OCI-M2 (cell line): ENCODE measurements at regions not wholly inside any gene's neighbourhood (a gene's known extent, or its start where the extent isn't known, plus 50 kb on each side); places are given as distances from the start of the nearest gene placed in this dataset.
A peak's percentile ranks its signal among the peaks of the same experiment; 100 is the strongest.

Source experiments
- DNase-seq: peaks from one replicate; lab custom pipeline; 2025; ENCODE audit not compliant: unreplicated experiment; lab: John Stamatoyannopoulos, UW

DNA sequence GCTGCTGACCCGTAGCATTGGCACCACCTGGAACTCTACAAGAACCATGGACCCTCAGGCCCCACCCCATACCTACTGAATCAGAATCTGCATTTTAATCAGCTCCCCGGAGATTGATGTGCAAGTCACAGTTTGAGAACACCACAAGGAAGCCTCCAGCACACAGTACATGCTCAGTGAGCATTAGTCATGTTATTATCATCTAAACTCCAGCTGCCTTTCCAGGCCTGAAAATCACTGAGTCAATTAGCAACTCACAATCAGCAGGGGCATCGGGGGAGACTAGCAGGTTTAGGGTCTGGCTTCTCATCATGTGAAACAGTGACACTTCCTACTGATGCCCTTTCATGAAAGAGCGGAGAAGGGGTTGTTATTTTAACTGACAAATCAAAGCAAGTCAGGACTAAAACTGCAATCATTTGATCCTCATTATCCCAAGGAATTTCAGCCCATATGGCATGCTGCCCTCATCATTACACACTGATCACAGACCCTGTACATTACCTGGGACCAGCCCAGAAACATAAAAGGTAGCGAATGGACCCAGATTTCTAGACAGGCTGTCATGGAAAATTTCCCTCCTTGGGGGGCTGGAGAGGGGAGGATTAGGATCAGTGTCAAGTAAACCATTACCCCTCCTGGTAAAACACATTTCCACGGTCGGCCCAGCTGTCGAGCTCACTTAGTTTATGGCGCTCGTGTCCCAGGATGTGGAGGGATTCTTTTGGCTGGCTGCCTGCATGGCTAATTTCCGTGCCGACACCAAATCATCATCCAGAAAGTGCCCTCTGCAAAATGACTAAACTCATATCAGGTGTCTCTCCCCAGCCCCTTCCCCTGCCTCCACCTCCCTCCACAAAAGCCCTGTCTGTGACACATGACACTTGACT, 122.8 kb downstream of the PRLHR start:
- DNase-seq = no peak

DNA sequence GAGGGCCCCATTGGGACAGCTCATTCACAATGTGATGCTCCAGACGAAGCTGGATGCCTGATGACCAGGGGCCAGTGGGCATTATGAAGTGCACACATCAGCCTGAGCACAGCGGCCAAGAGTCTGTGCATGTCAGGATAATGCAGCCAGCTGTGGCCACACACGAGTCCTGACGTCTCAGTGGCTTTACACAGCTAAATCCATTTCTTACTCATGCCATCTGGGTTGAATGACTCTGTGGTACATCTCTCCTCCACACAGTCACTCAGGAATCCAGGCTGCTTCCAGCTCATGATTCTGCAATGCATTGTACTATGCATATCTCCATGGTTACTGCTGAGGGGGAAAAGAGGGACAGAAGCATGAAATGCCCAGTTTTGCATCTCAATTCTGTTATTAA, 123.6 kb downstream of the PRLHR start:
- no peak for DNase-seq

DNA sequence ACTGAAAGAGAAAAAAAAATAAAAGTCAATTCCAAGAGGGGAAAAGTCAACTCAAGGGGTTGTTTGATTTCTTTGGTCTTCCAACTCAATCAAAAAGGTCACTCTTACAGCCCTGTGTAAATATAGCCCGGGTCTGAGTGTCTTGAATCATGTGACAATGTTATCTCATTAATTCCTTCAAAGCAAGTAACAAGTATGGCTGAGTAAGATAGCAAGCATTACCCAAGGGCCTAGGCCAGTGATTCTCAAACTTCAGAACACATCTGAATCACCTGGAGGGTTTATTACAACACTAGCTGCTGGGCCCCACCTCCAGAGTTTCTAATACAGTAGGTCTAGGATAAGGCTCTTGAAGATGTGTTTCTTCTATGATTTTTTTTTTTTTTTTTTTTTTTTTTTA, 125.0 kb downstream of the PRLHR start:
- no peak for DNase-seq

DNA sequence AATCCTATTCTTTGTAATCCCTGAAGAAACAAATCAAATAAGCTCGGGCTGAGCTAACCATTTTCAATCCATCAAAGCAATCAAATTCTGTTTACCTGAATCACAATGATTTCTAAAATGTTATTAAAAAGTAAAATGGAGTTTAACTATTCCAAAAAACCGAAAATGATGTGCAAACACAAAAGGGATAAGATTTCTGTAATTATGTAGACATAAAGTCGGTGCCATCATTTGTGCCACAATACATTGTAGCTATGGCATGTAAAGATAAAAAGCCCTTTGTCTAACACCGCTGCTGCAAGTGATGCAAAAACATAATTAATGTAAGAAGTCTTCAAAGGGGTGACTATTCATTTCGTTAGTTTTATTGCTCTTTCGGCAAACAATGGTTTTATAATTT, 125.1 kb upstream of the FAM204A start:
- DNase-seq = no peak

DNA sequence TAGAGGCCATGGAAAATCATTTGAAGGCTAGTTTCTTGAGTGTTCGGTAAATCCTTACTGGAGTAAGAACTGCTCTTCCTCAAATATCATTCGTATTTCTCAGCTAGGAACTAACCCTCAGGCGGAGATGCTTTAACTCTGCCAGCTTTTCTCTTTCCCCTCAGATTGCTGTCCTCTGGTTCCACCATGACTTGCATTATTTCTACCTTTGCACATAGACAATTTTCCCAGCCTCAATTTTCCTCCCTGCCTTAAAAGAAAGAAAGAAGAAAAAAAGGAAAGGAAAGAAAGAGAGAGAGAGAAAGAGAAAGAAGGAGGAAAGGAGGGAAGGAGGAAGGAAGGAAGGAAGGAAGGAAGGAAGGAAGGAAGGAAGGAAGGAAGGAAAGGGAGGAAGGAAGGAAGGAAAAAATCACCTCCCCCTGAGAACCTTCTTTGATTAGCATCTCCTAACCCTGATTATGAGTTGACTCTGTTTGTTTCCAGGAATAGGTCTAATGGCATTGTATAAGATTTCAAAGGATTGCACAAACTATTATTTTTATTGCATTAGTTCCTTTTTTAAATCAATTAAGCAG, 123.3 kb upstream of the FAM204A start:
- no peak for DNase-seq

DNA sequence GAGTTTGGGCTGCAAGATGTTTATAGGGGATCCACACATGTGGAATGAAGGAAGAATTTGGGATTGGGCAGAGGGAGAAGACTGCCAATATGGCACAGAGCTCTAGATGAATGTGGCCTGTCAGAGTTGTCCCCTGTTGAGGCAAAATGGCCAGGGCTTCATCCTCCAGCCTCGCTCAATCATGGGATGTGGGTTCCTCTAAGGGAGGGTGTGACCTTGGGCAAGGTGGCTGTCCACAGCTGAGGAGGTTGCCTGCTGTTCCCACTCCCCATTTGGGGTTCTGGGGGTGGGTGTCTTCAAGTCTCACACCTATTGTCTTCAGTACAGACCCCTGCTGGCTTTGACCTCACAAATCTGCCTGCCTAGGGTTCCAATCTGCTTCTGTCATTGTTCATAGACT, 121.6 kb upstream of the FAM204A start:
- no peak for DNase-seq

DNA sequence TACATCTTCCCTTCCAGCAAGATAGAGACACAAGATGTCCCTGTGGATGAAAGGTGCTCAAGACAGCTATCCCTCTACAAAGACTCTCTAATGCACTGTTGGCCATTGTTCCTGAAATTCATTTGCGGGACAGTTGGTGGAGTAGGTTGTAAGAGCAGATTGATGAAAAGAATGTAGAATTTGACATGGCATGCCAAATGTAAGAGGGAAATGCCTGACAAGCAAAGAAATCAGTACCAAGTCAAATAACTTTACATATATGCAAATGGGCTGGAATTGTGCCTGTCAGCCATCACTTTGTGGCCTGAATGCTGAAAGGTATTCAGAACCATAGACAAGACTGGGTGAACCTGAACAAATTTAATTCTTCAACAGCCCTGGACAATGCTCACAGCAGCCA, 120.3 kb upstream of the FAM204A start:
- DNase-seq = no peak

DNA sequence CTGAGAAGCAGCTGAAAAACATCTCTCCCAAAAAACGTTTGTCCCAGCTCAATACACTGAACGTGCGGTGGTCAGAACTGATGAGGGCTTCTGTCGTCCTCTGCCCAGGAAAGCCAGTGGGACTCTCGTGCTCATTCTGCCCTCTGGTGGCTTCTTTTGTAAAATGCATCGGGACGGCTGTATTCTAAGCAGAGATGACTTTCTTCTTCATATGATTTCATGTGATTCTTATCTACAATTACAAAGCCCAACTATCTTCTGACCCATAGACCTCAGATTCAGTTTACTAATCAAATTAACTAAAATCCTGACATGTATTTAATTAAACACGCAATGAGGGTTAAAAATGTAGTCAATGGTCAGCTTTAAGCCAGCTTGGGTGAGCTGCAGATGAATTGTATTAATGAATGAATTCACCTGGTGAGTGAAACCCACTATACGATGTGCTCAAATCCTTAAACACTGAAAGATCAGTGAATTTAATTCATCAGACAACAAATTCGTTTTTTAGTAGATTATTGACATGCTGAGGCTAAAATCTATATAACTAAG, 117.6 kb upstream of the FAM204A start:
- DNase-seq = peak; percentile 22

DNA sequence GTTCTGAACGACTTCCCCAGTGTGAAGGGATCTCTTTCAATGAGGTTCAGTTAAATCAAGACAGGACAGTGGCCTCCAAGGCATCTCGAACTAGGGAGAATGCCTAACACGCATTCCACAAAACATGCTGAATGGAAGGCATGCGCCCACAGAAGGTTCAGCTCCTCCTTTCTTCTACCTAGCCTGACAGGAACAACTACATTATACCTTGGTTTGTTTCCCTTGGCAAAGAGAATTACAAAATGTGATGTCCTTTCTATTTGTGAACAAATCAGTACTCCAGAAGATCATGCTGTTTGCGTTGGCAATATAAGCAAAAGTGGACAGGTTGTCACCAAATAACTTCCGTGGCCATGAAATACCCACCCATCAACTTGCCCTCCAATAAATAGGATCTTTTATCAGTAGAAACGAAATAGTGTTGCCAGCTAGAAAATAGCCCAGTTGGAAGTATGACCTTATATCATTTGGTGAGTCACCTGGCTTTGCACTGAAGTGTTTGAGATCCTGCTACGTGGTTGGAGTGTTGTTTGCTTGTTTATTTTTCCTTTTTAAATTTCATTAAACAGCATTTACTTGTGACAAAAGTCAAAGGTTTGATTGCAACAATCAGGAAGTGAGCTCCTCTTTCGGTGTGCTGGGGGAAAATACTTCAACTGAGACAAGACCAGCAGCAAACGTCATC, 117.0 kb upstream of the FAM204A start:
- no peak for DNase-seq

DNA sequence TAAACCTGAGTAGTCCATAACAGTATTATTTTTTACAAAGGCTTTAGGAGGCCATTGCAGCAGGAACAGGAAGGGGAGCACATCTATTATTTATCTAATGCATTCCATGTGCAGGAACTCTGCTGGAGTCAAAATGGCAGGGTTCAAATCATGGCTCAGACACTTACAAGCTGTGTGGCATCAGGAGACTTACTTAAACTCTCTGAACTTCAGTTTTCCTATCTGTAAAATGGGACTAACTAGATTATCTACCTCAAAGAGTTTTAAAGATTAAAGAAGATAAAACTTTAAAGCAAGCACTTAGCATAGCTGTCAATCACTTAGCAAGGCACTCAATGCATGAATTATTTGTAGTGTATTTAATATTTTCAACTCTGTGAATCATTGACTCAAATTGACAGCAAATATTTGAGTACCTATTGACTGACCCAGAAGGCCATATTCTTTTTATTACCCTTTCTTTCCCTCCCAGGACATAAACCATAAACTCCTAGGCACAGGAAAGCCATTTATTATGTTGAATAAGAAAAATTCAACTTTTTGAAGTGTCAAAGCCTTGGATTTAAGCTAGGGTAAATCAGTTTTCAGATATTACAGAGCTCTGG, 115.8 kb upstream of the FAM204A start:
- DNase-seq = no peak

DNA sequence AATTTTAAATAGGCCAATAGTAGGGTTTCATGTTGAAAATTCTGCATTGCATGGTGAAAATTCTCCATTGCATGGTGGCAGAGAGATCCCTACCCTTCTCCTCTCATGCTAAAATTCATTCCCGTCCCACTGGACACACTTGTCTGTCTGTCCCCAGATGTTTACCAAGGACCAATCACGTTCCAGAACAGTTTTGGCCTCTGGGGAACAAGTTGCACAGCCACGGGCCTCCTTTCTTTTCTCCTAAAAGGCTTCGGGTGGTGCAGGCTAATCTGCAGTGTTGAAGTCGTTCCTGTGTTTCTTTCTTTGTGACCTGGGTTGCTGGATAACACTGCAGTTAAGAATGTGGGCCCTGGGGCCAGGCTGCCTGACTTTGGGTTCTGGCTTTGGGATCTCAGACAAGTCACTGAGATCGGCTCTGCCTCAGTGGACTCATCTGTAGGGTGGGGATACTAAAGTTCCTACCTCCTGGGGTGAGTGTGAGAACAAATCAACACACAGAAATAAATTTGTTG, 113.1 kb upstream of the FAM204A start:
- DNase-seq = no peak

DNA sequence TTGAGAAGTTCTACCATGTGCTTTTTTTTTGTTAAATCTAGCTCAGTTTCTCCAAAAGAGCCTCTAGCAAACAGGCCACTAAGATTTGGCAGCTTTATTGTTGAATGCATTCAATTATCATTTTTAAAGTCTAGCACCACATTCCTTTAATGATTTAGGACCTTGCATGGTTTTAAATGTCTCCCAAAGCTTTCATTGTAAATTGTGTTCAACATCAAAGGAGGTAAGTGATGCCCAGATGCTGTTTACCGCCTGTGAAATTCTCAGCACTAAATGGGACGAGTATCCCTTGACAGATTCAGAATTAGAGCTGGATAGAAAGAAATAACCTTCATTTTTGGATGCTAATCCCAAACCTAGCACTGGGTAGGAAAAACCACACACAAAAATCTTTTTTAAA, 112.1 kb upstream of the FAM204A start:
- no peak for DNase-seq

DNA sequence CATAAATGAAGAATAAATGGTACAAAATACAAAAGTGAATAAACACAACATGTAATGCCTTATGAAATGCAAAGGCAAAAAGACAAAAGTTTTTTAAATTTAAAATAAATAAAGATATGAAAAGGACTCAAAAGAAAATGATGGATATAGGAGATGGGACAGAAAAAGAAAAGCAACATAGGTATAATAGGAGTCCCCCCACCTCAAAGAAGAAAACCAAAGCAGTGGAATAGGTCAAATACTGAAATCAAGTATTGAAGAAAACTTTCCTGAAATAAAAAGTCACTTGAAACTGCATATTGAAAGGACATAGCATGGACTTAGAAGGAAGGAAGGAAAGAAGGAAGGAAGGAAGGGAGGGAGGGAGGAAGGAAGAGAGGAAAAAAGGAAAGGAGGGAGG, 110.0 kb upstream of the FAM204A start:
- no peak for DNase-seq

DNA sequence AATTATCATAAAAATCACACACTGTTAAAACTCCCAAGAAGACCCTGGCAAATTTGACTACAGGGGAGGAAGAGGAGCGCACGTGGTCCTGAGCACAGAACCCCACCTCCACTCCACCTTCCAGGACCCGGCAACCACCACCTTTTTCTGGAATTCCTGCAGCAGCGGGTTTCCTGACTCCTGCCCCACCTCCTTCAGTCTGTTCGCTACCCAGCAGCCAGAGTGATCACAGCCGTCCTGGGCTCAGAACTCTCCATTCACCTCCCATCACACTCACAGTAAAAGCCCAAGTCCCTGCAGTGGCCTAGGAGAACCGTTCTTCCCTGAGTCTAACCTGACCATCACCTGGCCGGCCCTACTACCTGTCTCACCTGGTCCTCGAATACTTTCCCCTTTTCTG, 107.4 kb upstream of the FAM204A start:
- DNase-seq = no peak

DNA sequence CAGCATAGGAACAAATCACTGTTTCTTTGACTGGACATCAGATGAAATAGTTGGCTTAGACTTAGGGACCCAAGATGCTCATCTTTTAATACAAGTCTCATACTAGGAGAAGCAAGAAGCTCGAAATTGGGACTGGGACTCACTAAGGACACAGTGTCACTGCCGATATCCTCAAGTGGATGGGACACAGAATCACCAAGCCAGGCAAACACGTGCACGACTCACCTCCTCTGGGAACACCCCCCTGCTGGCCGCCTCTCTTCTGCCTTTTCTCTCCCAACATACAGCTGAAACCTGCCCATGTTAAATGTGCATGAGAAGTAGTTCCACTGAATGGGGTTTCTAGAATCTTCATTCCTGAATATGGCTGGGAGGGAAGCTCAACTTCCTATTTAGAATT, 106.6 kb upstream of the FAM204A start:
- DNase-seq = no peak

DNA sequence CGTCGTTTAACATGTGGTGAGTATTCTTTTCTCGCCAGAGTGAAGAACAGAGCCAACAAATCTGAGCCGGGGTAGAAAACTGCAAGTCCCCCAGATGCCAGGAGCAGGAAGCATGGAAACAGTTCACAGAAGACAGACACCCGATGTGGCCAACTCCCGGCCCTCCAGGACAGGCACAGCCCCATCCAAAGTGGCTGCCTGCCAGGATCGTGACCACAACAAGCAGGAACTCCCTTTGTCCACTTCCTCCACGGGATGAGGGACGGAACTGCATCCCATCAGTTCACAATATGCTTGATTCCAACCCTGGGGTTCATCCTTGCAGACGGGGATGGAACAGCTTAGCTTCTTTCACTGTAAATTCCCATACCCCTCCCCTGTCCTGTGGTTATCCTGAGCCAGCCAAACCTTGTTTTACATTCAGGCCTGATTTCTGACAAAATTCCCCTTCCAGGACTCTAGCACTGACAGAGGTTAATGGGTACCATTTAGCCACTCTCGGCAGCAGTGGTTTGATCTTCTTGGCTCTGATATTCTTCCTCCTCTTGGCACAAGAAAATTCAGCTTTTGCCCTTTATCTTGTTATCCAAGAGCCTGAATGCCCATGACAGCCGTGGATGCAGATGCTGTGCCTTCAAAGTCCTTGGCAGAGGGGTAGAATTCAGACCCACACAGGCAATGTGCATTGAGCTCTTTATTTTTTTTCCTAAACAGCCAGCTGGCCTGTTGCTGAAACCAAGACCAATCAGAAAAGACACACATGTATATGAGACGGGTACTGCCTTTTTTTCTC, 105.5 kb upstream of the FAM204A start:
- DNase-seq = no peak

DNA sequence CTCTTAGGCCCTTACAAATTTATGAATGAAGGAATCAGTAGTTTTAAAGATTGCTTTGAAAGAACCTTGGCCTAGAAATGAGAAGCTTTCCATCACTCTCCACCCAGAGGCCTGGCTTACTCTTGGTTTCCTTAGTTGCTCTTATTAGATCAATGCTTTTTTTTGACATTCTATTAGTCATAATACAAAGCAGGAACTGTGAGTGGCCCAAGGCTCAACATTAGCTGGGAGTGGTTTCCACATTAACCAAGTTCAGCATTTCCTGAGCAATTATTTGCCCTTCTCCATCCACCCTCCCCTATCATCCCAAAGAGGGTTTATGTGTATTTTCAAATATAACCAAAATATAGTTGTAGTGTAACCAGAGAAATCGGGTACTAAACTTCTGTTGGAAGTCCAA, 103.4 kb upstream of the FAM204A start:
- no peak for DNase-seq

DNA sequence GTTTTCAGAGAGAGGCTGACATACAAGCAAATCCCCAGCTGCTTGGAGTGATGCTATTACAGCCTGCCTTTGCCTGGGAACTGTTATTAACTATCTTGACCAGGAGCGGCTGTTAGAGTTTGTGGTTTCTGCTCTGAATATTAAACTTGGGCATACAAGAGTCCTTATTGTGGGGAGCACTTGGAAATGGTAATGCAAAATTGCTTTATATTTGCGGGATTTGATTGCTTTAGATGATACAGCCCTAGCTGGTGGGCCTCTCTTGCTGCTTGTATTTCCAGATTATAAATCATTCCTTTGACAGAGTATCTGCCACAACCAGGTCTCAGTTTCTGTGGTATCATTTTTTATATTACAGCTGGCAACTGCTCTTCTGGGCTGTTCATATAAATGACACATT, 101.9 kb upstream of the FAM204A start:
- no peak for DNase-seq

DNA sequence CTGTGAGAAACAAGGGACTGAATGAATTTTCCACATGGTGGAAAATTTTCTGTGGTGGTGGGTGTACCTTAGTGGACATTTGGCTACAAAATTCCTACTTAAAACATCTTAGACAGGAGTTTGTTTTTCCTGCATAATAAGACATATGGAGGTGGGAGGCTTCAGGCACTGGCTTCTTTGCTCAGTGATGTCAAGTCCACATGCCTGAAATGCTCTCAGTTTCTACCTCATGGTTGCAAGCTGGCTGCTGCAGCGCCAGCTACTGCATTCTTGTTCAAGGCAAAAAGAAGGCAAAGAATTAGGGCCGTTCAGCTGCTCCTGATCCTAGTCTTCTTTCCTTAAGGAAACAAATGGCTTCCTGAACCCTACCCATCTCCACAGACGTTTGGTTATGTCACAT, 99.9 kb upstream of the FAM204A start:
- no peak for DNase-seq

DNA sequence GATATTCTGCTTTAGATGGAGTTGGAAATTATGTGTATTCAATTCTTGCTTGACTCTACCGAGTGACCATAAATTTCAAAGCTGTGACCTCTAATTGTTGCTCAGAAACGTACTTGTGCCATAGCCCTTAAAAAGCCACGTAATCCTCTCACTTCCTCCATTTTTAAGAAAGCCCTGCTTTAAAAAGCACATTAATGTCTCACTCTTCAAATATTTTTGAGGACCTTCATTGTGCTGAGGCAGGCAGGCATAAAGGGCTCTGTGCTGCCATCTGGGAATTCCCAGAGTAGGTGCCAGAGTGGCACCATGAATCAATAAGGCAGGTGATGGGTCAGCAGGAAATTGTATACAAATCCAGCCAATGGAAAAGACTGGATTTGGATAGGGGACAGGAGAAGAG, 97.7 kb upstream of the FAM204A start:
- DNase-seq = no peak

DNA sequence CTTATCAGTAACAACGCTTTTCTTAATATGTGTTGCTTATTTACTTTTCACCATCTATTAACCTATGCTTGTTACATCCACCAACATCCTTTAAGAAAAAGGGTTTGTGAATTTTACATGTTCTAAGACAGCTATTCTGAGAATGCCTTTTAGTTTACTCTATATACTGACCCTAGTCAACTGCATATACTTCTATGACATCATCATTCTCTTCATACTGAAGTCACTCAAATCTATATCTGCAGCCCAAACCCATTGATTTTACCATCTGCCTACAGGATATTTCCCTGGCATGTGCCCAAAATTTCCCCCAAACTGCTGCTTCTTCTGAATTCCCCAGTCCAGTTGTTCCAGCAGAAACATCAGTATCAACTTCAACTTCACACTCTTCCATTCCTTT, 94.6 kb upstream of the FAM204A start:
- no peak for DNase-seq
